Ishikawa (cell line): ENCODE measurements at regions not wholly inside any gene's neighbourhood (a gene's known extent, or its start where the extent isn't known, plus 50 kb on each side); places are given as distances from the start of the nearest gene placed in this dataset.

Experiments
- CEBPB ChIP-seq: IDR thresholded peaks from 2 replicates; pipeline ENCODE4 v1.6.1; 2012
- CREB1 ChIP-seq: IDR thresholded peaks from 2 replicates; pipeline ENCODE4 v1.6.1; 2012; ENCODE audit warnings: low read depth
- EGR1 ChIP-seq: IDR thresholded peaks from 2 replicates; pipeline ENCODE4 v1.6.1; 2012
- EP300 ChIP-seq: IDR thresholded peaks from 2 replicates; pipeline ENCODE4 v1.6.1; 2012; ENCODE audit warnings: borderline replicate concordance
- FOXM1 ChIP-seq: IDR thresholded peaks from 2 replicates; pipeline ENCODE4 v1.6.1; 2012; ENCODE audit warnings: low read depth, borderline replicate concordance
- RAD21 ChIP-seq: IDR thresholded peaks from 2 replicates; pipeline ENCODE4 v1.6.1; 2012; ENCODE audit warnings: low read depth
- TAF1 ChIP-seq: IDR thresholded peaks from 2 replicates; pipeline ENCODE4 v1.6.1; 2012; ENCODE audit warnings: low read depth, mild to moderate bottlenecking
- TCF12 ChIP-seq: IDR thresholded peaks from 2 replicates; pipeline ENCODE4 v1.6.1; 2012; ENCODE audit warnings: low read depth
- TEAD4 ChIP-seq: IDR thresholded peaks from 2 replicates; pipeline ENCODE4 v1.6.1; 2012
- YY1 ChIP-seq: IDR thresholded peaks from 2 replicates; pipeline ENCODE4 v1.6.1; 2012; ENCODE audit warnings: low read depth
- ZBTB7A ChIP-seq: IDR thresholded peaks from 2 replicates; pipeline ENCODE4 v1.6.1; 2012; ENCODE audit warnings: low read depth
- TF ChIP-seq, protein P1 (sequence below): IDR thresholded peaks from 2 replicates; pipeline ENCODE4 v1.6.1; 2012; ENCODE audit warnings: low read depth, mild to moderate bottlenecking
- TF ChIP-seq, protein P2 (sequence below): IDR thresholded peaks from 2 replicates; pipeline ENCODE4 v1.6.1; 2012

DNA sequence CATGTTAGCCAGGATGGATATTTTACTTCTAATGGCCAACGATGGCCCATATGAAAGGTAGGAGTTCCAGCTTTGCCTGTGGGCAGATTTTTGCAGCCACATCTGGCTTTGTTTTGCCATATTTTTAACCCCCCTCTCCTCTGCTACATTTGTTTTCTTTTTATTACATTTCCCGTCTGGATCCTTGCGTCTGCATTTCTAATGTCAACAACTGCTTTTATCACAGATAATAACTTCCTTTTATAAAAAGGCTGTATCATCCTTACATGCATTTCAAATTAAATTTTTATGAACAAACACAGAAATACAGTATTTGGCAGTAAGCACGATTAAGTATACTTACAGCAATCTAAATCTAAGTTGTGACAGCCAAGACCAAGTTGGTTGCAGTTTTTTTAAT is 156.0 kb downstream of the BAMBI start:
- TF ChIP-seq CEBPB: no peak
- no peak for TF ChIP-seq EP300
- TF ChIP-seq EGR1: no peak
- TF ChIP-seq, protein P1, sequence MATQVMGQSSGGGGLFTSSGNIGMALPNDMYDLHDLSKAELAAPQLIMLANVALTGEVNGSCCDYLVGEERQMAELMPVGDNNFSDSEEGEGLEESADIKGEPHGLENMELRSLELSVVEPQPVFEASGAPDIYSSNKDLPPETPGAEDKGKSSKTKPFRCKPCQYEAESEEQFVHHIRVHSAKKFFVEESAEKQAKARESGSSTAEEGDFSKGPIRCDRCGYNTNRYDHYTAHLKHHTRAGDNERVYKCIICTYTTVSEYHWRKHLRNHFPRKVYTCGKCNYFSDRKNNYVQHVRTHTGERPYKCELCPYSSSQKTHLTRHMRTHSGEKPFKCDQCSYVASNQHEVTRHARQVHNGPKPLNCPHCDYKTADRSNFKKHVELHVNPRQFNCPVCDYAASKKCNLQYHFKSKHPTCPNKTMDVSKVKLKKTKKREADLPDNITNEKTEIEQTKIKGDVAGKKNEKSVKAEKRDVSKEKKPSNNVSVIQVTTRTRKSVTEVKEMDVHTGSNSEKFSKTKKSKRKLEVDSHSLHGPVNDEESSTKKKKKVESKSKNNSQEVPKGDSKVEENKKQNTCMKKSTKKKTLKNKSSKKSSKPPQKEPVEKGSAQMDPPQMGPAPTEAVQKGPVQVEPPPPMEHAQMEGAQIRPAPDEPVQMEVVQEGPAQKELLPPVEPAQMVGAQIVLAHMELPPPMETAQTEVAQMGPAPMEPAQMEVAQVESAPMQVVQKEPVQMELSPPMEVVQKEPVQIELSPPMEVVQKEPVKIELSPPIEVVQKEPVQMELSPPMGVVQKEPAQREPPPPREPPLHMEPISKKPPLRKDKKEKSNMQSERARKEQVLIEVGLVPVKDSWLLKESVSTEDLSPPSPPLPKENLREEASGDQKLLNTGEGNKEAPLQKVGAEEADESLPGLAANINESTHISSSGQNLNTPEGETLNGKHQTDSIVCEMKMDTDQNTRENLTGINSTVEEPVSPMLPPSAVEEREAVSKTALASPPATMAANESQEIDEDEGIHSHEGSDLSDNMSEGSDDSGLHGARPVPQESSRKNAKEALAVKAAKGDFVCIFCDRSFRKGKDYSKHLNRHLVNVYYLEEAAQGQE: no peak
- no peak for TF ChIP-seq TAF1
- TF ChIP-seq CREB1: no peak
- TF ChIP-seq TEAD4: no peak
- TF ChIP-seq YY1: no peak
- TF ChIP-seq RAD21: no peak
- TF ChIP-seq, protein P2, sequence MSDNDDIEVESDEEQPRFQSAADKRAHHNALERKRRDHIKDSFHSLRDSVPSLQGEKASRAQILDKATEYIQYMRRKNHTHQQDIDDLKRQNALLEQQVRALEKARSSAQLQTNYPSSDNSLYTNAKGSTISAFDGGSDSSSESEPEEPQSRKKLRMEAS: no peak
- TF ChIP-seq TCF12: no peak
- no peak for TF ChIP-seq ZBTB7A
- no peak for TF ChIP-seq FOXM1
